Glomerular visceral epithelial cell (primary cell): ENCODE measurements at regions not wholly inside any gene's neighbourhood (a gene's known extent, or its start where the extent isn't known, plus 50 kb on each side); places are given as distances from the start of the nearest gene placed in this dataset.
"Not testable (repeated sequence)": the region's sequence is repeated elsewhere in the genome, so short reads cannot be mapped to it uniquely, and the experiment has no call there.

Experiments
- DNase-seq: peaks from one replicate; pipeline ENCODE4 v3.0.0-alpha.2; 2016; ENCODE audit errors: extremely low spot score

DNA sequence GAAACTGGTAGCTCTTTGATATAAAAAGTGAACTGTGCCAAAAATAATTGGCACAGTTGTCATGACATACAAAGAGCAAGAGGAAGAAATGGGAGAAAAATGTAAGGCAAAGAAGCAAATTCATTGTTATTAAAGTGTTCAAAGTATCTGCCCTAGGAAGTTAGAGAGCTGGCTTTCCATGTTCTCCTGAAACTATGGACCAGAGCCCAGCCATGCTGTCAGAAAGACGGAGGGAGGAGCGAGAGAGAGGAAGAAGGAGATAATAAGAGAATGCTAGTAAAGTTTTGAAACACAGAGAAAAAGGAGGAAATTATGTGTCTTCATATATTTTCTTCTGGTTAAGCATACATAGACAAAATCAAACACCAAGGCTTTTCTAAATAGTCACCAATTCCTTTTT lies 78.1 kb upstream of the PELI2 start:
- DNase-seq = no peak

DNA sequence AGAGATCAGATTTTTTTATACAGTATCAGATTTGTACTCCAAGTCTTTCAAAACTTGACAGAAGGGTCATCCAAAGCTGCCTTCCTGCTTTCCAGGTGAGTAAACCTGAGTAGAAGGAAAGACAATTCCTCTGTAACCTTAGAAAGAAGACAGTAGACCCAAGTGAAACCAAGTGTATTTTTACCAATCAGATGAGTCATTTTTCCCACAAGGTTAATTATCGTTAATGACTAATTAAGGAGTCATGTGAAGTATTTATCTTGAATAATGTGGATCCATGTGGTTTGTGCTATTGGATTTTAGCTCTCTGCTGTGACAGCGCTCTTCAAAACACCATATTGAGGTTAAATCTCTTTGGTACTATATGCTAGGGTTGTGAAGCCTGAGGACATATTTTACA lies 74.0 kb upstream of the PELI2 start:
- DNase-seq = no peak

DNA sequence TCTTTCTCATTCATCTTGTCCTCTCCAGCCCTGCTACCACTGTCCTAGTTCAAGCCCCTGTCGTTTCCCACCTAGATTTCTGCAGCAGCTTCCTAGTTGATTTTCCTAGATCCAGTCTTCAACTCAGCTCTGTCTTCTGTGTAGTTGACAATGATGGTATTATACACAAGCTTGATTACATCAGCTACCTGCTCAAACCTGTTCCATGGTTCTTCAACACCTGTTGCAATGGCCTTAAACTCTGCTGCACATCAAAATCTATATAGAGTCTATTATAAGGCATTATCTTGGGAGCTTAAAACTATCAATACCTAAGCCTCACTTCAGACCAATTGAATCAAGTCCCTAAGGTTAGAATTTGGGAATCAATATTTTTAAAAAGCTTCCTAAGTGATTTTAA lies 71.7 kb upstream of the PELI2 start:
- no peak for DNase-seq

DNA sequence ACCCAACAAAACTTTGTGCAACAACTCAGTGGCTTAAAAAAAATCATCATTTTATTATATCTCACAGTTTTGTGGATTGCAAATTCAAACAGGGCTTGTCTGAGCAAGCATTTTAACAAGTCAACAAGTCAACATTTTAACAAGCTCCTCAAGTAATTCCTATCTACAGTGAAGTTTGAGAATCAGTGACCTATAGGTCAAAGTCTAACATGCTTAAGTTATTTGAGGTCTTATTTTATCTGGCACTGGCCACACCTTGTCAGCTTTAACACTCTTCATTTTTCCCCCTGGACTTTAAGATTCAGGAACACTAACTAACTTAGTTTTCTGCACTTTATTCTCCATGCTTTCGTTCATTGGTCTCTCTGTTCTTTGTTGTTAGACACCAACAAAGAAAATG lies 71.2 kb upstream of the PELI2 start:
- DNase-seq = no peak

DNA sequence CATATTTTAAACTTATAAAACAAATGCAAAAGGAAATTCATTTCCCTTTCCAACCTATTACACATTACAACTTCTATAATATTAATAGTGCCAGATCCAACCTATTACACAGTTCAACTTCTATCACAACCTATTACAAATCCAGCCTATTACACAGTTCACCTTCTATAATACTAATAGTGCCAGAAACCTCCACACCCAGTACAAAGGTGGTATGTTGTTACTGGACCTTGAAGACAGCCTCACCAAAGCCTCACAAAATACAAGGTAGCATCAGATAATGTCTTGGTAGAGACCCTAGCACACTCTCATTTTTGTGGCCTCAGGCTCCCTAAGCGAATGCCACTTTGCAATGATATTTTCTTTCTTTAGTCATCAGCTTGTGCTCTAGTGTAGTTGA lies 68.7 kb upstream of the PELI2 start:
- DNase-seq = no peak

DNA sequence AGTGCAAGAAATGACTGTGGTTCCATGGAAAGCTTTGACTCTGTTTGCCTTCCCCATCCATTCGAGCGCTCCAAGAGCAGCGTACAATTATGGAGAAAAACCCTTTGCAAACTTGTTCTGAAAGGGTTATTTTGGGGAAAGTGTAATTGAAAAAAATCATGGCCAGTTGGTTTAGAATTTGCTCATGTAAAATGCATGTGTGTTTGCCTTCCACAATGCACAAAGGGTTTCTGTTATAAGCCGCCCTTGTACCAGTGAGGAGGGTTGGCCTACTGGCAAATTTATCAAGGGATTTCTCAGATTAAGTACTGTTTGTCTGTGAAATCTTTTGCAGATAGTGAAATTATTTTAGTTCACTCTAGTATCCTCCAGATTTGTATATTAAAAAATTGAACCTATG lies 62.7 kb upstream of the PELI2 start:
- no peak for DNase-seq

DNA sequence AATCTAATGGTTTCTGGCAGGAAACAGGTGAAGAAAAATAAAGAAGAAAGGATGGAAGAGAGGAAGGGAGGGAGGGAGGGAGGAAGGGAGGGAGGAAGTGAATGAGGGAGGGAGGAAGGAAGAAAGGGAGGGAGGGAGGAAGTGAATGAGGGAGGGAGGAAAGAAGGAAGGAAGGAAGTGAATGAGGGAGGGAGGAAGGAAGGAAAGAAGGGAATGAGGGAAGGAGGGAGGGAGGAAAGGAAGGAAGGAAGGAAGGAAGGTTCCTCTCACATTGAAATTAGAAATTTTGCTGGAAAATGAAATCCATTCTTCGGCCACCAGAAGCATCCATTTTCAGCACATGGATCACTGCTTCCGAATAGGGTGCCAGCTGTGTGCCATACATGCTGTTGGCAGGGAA lies 62.2 kb upstream of the PELI2 start:
- no peak for DNase-seq

DNA sequence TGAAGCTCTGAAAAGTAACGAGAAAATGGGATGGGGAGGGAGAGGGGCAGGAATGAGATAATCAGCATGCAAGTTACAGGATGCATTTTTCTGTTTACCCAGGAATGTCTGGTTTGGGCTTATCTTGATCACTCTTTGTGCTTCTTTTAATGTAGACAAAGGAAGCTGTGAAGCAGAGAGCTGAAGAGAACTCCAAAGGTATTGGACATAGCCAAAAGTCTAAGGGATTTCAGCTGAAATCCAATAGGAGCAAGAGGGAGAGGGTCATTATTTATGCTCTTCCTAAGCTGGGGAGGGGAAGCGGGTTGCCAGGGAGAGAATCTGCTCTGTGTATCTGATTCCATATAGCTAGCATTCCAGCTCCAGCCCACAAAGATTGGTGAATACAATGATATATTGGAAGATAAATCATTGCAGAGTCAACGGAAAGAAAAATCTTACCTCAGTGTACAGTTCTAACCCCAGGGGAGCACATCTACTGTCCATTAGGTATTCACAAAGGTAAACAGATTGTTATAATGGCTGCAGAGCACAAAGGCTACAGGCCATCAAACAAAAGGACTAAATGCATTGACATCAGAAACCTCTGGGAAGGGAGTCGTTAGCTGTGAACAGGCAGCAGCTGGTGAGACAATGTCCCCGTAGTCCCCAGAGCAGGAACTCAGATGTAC lies 61.0 kb upstream of the PELI2 start:
- no peak for DNase-seq

DNA sequence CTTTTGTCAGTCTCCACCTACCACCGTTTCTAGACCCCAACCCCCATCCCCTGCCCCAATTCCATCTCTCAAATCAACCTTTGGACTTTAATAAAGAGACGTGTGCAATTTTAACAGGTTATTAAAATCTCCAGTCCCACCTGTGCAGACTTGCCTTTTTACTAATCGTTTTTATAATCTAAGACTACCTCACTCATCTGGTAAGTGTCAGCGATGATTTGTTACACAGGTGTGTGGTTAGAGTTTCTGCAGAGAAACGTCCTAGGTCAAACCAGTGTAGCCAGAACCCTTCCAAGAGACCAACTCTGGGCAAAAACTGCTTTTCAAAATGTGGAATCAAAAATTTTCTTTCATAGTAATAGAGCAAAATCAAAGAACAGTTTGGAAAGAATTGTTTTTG lies 60.4 kb upstream of the PELI2 start:
- DNase-seq = no peak

DNA sequence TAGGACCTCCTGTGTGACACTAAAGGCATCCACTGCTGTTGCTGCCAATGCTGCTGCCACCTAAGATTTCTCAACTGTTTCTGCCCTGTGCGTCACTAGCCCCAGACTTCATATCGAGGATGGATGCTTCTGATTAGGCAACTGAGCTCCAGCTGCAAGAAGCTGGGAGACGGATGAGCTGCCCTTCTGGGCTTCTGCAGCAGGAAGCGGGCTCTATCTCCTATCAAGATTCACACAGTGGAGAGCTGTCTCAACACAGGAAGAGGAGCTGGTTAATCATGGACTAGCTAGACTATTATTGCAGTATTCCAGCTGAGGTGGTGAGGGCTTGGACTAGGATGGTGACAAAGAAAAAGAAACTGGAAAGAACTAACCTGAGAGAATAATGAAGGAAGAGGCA lies 59.2 kb upstream of the PELI2 start:
- peak; percentile 46 for DNase-seq

DNA sequence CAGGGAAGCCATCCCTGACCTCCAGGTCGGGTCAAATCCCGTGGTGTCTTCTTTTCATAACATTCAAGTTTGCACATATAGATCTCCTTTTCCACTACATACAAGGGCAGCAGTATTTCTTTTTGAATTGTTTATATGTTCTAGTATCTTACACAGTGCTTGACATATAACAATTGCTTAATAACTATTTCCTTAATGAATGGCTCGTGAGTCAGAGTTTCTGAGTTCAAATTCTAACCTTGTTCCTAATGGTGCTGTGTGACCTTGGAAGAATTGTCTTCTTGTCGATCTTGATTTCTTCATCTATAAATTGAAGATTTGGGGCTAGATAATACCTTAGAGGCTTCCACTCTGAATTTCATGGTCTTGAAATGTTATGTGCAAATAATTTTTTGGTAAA lies 57.2 kb upstream of the PELI2 start:
- no peak for DNase-seq

DNA sequence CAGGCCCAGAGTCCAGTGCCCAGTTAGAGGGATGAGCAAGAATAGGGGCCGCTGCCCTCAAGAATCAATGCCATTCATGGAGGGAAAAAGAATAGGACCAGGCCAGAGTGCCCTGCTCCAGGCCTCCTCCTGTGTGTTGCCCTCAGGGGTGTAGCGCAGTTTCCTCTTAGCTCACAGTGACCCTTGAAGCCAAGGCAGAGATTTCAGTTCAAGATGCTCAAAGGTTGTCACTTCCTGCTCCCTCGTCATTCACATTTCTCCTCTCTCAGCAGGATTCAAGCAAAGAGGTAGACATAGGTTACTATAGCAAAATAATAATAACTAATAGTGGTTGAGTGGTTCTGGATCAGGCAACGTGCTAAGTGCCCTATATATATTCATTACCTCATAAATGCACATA lies 55.1 kb upstream of the PELI2 start:
- no peak for DNase-seq

DNA sequence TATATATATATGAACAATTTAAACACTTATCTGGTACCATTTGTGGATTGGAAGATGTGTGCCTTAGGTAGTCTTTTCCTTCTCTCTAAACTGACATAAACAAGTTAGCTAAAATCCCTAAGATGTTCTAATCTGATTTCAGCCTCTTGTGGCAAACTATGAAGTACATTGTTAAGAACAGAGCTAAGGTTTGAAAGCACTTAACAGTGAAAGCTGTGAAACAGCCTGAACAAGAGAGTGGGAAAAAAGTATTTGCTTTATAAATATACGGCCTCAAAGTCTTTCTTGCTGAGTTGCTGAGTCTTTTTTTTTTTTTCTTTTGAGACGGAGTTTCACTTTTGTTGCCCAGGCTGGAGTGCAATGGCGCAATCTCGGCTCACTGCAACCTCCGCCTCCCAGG lies 53.7 kb upstream of the PELI2 start:
- no peak for DNase-seq

DNA sequence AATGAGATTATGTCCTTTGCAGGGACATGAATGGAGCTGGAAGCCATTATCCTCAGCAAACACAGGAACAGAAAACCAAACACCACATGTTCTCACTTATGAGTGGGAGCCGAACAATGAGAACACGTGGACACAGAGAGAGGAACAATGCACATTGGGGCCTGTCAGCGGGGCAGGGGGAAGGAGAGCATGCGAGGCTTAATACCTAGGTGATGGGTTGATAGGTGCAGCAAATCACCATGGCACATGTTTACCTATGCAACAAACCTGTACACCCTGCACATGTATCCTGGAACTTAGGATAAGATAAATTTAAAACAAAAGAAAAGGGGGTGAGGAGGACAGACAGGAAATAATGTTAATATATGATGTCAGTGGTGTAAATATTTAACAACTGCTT lies 53.0 kb upstream of the PELI2 start:
- DNase-seq = not testable (repeated sequence)

DNA sequence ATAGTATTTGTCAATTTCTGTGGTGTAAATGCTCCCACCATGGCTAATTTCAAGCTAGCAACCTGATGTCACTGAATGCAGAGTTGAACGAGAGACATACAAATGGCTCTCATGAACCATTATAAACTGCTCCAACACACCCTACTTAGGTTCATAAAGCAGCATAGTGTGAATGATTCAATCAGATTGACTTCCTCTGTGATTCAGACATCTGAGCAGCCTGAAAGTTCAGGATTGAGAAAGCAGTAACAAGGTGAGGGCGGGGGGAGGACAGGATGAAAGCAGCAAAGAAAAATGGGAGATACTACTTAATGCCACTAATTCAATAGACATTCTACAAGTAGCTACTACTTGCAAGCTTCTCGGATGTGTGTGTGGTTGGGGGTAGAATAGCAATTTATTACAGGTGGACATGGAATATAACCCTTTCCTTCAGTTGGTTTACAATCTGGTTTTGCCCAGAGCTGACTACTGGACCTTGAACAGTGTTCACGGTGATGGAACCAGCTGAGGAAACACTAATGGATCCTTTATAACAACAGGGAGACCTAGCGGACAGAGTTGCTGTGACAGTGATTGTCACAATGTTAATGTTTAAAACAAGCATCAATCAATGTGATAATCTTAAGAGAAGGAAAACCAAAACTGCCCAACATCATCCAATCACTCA lies 52.5 kb upstream of the PELI2 start:
- DNase-seq = no peak
